NCI-H146 treated with DMSO at 0.1 percent for 48 hours (cell line): ENCODE measurements at regions not wholly inside any gene's neighbourhood (a gene's known extent, or its start where the extent isn't known, plus 50 kb on each side); places are given as distances from the start of the nearest gene placed in this dataset.

Experiments
- DNase-seq: peaks from one replicate; lab custom pipeline; 2025; ENCODE audit not compliant: unreplicated experiment; lab: John Stamatoyannopoulos, UW

DNA sequence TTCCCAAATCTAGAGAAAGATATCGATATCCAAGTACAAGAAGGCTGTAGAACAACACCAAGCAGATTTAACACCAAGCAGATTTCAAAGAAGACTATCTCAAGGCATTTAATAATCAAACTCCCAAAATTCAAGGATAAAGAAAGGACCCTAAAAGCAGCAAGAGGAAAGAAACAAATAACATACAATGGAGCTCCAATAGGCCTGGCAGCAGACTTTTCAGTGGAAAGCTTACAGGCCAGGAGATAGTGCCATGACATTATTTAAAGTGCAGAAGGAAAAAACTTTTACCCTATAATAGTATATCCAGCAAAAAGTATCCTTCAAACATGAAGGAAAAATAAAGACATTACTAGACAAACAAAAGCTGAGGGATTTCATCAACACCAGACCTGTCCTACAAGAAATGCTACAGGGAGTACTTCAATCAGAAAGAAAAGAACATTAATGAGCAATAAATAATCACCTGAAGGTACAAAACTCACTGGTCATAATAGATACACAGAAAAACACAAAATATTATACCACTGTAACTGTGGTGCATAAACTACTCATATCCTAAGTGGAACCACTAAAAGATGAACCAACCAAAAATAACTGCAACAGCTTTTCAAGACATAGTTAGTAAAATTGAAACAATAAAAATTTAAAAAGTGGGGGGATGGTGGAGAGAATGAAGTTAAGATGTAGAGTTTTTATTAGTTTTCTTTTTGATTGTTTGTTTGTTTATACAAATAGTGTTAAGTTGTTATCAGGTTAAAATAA is 267.2 kb downstream of the AUH start:
- DNase-seq, result no peak

DNA sequence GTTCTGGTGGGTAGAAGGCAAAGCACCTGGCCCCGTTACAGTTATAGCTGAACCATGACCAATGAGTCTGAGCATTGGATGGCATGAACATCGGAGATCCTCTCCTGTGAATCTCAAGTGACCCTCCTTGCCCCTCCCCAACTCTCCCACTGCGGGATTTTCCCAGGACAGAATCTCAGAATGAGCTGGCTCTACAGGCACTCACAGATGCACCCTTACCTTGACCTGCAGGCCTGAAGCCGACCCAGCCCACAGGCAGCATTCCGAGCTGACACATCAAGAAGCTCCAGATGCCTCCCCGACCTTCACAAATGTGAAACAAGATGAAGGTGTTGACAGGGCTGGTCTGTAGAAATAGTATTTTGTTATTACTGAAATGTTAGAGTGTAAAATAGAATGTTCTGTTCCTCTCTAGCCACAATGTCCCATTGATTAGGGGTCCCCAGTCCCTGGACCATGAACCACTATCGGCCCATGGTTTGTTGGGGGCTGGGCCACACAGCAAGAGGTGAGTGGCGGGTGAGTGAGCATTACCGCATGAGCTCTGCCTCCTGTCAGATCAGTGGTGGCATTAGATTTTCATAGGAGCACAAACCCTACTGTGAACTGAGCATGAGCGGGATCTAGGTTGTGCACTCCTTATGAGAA is 263.4 kb downstream of the AUH start:
- DNase-seq, result no peak

DNA sequence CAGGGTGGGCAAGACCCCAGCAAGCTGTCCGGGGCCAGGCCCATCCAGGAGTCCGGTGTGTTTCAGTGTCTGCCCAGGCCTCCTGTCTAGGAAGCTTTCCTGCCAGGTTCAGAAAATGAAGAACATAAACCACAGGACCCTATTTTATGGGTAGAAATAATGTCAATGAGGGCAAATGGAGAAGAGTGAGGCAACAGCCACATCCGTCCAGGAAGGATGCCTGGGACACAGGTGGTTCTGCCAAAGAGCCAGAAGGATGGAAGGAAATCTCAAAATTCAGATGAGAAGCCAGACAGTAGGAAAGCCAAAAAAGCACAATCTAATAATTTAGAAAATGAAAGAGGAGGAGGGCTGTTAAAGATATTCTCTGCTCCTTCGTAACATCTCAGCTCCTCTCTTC is 262.3 kb downstream of the AUH start:
- no peak for DNase-seq

DNA sequence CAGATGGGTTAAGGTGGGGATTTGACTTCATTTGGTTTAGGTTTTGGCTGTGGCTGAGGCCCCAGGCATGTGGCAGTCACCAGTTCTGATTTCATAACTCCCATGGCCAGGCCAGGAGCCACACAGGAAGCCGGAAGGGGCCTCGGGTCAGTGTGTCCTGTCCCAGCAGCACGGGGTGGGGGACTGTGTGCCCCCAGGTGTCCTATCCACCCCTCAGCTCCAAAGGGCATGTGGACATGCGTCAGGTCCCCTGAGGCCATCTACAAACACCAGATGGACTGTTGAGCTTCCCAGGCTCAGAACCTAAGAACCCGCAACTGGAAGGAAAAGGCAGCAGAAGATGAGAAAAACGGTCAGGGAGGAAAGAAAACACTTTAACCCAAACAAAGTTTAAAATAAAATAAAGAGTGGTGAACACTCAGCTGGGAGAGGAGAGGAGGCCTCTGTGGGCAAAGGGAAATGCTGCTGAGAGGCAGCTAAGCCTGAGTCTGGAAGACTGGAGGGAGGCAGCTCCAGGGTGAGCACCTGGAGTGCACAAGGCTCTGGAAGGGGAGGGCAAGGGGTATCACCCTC is 260.8 kb downstream of the AUH start:
- no peak for DNase-seq

DNA sequence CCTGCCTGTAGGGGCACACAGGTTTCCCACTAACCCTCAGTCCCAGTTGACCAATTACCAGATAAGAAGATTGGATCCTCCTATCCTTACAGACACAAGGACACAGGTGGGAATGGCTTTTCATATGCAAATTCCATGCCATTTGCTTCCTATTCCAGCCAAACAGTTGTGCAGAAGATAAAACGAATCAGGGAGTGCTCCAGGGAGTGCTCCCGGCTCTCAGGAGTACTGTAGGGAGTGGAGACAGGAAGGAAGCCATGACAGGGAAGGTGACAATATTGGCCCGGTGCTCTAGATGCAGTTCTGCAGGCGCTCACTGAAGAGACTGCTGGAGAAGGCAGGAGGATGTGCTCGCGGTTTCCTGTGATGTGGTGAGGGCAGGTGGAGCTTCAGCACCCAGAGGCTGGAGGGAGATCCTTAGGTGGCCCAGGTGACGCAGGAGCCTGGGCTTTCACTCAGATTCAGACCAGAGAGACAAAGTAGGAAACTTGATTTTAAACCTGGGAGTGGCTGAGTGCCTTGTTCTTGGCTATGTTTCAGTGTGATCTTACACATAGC is 260.0 kb downstream of the AUH start:
- peak; percentile 40 for DNase-seq

DNA sequence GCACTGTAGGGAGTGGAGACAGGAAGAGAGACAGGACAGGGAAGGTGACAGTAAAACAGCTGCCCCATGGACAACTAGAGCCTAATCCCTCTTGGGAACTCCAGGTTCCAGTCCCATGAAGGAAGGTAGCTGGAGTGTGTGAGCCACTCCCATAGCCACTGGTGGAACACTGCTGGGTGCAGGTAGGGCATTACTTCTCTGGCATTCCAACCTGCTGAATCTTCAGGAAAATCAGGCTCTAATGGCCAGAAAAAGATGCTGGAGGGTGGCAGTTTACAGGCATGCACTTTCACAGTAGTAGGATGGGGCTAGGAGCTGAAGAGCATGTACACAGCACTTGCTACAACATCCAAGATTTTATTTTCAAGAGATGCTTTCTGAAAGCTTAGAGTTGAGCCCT is 259.4 kb downstream of the AUH start:
- no peak for DNase-seq

DNA sequence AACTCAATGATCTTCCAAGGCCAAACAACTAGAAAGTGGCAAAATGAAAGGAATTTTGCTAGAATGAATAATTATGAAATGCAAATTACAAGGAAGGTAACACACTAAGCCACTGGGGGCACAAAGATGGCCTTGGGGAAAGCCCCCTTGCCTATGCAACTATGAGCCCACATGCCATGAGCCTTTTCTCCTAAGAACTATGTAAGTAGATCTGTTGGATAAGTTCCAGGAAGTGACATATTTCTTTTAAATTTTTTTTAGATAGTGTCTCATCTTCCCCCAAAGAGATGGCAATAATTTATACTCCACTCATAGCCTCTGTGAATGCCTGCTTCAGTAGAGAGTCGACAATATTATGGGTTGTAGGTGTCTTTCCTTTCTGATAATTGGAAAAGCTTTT is 257.8 kb downstream of the AUH start:
- DNase-seq, result no peak

DNA sequence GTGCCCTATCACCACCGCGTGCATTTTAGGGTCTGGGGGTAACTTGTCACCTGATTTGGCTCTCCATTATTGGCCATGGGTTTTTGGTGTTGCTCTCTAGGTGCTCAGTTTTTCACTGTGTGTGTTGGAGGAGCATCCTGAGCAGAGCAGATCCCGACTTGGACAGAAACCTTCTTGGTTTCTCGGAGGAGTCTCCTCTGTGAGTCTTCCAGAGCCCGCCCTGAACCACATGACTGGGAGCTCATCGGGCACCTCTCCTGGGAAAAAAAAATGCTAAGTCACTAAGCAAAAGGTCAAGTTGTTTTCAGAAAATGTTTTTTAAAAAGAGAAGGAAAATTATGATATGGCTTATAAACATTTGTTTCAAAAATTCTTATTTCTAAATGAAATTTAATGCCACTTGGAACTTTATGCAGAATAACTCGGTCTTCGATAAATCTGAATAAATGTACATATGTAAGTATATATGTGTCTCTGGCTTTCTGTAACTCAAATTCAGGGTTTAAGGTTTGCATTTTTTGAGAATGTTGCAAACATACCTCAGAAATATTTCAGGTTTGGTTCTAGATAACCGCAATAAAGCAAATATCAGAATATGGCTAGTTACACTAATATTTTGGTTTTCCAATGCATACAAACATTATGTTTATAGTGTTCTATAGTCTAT is 255.2 kb downstream of the AUH start:
- DNase-seq, result no peak

DNA sequence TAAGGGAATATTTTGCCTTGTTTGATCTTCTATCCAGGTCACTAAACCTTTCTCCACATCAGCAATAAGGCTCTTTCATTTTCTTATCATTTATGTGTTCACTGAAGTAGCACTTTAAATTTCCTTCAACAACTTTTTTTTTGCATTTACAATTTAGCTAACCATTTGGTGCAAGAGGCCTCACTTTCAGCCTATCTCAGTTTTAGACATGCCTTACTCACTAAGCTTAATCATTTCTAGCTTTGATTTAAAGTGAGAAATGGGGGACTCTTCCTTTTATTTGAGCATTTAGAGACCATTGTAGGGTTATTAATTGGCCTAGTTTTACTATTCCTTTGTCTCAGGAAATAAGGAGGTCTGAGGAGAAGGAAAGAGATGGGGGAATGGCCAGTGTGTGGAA is 250.5 kb downstream of the AUH start:
- DNase-seq, result no peak

DNA sequence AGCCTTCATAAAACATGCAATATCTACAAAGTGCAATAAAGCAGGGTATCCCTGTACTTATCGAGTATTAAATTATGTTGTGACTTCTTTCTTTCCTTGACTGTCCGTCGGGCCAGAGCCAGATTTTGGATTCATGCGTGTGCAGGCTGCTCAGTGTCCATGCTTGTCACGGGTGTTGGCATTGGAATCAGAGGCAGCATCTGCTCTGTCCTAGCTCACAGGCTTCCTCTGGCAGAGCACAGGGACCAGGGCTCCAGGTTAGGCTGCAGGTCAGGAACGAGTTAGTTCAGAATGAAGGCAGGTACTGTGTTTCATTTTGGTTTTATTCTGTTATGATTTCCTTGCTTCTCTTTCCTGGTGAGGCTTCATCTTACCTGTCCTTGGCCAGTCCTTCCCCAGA is 249.8 kb downstream of the AUH start:
- no peak for DNase-seq

DNA sequence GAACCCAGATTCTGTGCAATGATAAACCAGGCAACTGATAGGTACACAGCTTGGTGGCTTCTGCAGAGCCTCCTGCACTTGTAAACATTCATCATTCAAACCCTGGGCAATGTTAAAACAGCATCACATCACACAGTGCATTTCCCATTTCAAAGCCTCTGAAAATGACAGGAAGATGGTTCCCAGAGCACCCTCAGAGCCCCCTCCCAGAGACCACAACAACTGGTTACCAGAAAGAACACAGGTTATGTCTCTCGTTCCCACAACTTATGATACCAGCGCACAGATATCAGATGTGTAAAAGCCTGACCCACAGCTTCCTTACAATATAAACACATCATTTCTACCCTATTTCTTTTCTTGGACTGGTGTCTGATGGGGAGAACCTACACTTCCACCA is 248.7 kb downstream of the AUH start:
- no peak for DNase-seq

DNA sequence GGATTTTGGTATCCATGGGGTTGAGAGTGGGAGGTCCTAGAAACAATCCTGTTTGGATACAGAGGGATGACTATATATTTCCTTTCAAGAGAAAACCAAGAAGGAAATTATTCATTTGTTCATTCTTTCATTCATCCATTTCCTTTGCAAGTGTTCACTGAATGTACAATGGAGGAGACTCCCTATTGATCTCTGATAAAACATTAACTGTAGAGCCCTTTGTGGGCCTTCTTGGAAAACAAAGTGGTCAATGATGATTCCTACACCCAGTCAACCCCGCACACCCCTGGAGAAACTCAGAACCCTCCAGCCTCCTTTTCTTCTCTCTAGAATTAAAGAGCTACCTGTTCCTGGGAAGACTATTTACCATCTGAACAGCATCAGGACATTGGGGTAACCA is 247.3 kb downstream of the AUH start:
- DNase-seq, result no peak

DNA sequence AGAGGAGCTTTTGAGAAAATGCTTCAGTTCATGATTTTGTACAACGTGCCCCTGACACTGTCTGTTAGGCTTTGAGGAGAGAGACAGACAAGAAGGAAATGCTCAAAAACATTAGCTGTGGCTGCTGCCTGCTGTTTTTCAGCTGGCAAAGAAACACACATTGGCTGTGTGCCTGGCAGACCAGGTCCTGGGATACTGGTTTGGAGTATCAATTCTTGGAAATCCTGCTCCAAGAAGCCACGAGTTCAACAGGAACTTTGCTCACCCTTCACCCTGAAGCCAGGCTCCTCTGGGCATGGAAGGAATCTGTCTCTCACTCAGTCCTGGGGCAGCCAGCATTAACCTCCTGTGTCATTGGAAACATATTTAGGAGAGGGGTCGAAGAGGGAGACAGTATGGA is 245.5 kb downstream of the AUH start:
- DNase-seq, result no peak

DNA sequence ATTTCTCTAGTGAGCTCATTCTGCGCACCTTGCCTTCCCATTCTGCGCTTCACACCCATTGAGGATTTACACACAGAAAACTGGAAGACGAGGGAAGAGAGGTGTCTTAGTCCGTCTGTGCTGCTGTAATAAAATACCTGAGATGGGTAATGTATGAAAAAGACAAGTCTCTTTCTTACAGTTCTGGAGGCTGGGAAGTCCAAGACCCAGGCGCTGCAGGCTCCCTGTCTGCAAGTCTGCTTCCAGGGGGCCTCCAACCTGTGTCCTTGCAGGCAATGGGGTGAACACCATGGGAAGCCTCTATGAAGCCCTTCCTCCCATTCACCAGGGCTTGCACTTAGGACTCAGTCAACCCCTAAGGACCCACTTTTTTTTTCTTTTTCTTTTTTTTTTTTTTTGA is 245.0 kb downstream of the AUH start:
- no peak for DNase-seq

DNA sequence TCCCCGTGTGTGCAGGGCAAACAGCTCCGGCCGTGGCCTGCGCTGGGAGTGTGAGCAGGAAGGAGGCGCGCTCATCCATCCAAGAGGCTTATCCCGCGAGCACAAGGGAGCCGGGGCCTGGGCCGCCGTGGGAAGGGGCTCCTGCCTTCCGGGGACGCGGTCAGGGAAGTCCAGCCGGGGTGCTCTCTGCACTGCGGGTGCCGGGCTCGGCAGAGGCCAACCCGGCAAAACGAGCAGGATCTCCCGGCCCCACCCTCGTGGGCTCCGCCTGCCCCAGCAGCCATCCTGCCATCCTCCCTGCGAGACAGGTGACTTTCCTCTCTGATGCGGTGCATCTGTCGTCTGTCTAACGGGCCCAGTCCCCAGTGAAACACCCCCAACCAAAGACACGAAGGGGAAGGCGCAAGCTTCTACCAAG is 244.2 kb downstream of the AUH start:
- DNase-seq, result no peak

DNA sequence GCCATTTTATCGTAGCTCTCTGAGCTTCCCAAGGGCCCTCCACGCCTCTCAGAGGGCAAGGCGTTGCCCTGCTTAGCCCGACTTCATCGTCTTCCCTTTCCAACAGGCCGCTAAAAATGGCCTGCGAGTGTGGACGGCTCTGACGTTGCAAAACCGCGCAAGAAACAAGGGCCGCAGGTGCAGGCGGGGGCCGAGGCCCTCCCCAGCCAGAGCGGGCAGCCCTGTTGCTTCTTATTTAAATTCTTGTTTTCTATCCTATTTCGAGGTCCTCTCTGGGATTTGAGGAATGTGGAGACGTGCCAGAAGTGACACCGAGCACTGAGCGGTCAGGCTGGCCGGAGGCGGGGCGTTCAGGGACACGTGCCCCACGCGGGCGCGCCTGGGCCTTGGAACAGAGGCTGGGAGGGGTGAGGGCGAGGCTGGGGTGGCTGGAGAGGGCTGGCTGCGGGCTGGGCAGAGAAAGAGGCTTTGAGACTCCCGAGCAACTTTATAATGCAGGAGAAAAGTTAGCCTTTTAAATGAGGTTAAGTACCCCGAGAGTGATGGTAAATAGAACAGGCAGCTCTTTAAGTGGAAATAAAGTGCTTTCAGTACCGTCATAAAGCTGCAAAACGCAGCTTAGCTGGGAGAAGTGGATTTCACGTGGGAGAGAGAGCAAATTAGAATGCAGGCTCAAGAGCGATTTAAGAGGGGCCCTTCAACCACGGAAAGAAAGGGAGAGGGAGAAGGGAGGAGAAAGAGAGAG is 243.6 kb downstream of the AUH start:
- DNase-seq, result no peak

DNA sequence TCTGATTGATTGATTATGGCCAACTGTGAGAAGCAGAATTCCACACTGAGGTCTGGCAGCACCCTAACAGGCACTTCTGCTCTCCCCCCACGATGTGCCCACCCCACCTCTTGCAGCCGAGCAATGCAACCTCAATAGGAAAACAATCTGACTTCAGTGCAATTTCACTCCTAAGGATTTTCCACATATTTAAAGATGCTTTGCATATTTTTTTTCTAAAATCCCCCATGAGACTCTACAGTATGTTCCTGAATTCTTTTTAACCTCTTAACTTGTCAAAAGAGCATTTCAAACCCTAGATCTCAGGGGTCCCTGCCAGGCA is 243.1 kb downstream of the AUH start:
- no peak for DNase-seq

DNA sequence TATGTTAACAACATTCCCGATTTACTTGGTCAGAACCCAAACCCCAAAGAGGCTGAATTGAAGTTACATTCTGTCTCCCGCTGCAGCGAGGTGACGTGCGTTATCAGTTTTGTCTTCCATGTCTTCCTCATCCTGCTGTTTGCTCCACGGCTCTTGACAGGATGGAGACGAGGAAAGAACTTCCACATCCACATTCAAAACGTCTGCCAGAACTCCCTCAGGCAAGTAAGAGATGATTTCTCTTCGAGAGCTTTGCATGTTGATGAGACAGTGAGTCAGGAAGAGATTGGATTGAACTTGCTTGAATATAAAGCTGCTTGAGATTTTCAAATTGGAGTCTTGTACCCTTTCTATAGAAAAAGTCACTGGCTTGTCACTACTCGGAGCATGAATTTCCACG is 242.6 kb downstream of the AUH start:
- DNase-seq, result no peak

DNA sequence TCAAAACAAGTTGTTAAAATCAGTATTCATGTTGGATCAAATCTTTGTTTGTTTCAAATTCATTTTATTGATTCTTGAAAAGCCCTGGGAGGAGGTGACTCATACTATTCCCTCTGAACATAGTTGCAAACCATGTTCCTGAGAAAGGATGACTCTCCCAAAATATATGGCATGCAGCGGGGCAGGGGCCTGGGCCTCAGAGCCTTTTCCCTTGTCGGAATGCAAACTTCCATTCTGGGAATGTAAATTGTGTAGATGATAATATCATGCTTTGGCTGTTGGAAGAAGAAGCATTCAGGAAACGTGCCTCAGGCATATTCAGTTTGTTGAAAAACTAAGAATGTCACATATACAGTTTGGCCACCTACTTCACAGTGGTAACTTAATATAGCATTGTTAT is 242.0 kb downstream of the AUH start:
- DNase-seq, result no peak

DNA sequence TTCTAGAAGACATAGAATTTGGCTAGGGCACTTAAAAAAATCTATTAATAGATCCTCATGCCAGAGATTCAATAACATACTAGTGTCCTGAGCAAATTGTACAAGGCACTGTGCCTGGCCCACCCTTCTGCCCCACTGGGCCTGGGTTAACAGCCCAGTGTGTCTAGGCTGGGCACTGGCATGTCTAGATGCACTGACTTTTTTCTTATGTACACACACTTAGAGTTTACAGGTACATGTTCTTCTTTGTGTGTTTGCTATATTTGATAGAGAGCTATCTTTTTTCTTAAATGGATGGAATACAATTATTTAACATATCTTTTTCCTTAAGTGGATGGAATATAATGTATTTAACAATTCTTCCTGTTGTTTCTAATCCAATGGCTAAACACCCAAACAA is 241.5 kb downstream of the AUH start:
- DNase-seq, result no peak

DNA sequence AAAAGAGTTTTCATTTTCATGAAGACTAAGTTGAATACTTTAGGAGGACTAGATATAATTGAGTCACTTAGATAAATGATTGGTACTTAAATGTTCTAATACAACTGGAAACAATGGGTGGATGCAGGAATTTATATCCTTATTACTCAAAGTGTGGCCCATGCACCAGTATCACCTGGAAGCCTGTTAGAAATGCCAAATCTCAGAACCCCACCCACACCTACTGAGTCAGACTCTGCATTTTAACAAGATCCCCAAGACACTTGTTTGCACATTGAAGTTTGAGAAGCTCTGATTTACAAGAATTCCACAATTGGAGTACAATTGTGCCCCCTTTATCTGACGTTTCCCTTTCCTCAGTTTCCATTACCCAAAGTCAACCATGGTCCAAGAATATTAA is 239.0 kb downstream of the AUH start:
- no peak for DNase-seq
